ENCODE measurements at regions not wholly inside any gene's neighbourhood (a gene's known extent, or its start where the extent isn't known, plus 50 kb on each side); places are given as distances from the start of the nearest gene placed in this dataset.

GRCh38 chr1:14253676-14254075 is 344.8 kb upstream of the KAZN start:
- Mint-ChIP-seq H3K4me1 (ENCODE audit: insufficient read depth, unreplicated experiment) (peaks cover 11% of the 10 kb centered on the region), H3K27ac (ENCODE audit: low read depth, unreplicated experiment) (no peak overlapping the region), H3K9me3 (ENCODE audit: unreplicated experiment) (no peaks in the 10 kb centered on the region), H3K36me3 (ENCODE audit: insufficient read depth, unreplicated experiment) (no peaks in the 10 kb centered on the region), H3K27me3 (ENCODE audit: insufficient read depth, unreplicated experiment) (no peaks in the 10 kb centered on the region), H3K4me3 (ENCODE audit: unreplicated experiment) (no peak overlapping the region)
- TF ChIP-seq CTCF (IDR thresholded peaks at IDR 0.05; ENCODE audit: unreplicated experiment): no peak
- intact Hi-C loops (cut with micrococcal nuclease): no loop called here
- ChIA-PET CTCF (no interaction called here), POLR2A (no interaction called here)
- BruUV-seq (replicated peaks): no TSS peak
- DNase-seq (ENCODE audit: unreplicated experiment): no peak

- no peak for TF ChIP-seq CTCF (IDR thresholded peaks at IDR 0.05; ENCODE audit: unreplicated experiment)
- CTCF ChIA-PET: interaction anchor here (0.6 kb wide), 1 partner anchor 416 kb away, joined by 3 read pairs; no protein-coding TSS in a partner anchor
- POLR2A ChIA-PET: no interaction called here
- H3K9me3 Mint-ChIP-seq (ENCODE audit: unreplicated experiment): no peaks in the 10 kb centered on the region
- H3K36me3 Mint-ChIP-seq (ENCODE audit: insufficient read depth, unreplicated experiment): no peaks in the 10 kb centered on the region
- H3K4me1 Mint-ChIP-seq (ENCODE audit: insufficient read depth, unreplicated experiment): peaks cover 11% of the 10 kb centered on the region
- no peak overlapping the region for H3K4me3 Mint-ChIP-seq (ENCODE audit: unreplicated experiment)
- intact Hi-C loops (cut with micrococcal nuclease): no loop called here
- BruUV-seq (replicated peaks): no TSS peak
- no peaks in the 10 kb centered on the region for H3K27me3 Mint-ChIP-seq (ENCODE audit: insufficient read depth, unreplicated experiment)
- no peak overlapping the region for H3K27ac Mint-ChIP-seq (ENCODE audit: low read depth, unreplicated experiment)
- DNase-seq (ENCODE audit: unreplicated experiment): no peak
These were observed 344.2 kb upstream of the KAZN start for GRCh38 chr1:14254251-14254650.

GRCh38 chr1:14255233-14255632 is 343.3 kb upstream of the KAZN start:
- Mint-ChIP-seq H3K27me3 (ENCODE audit: insufficient read depth, unreplicated experiment) (no peaks in the 10 kb centered on the region), H3K27ac (ENCODE audit: low read depth, unreplicated experiment) (no peak overlapping the region), H3K4me1 (ENCODE audit: insufficient read depth, unreplicated experiment) (peaks cover 11% of the 10 kb centered on the region), H3K36me3 (ENCODE audit: insufficient read depth, unreplicated experiment) (no peaks in the 10 kb centered on the region), H3K4me3 (ENCODE audit: unreplicated experiment) (no peak overlapping the region), H3K9me3 (ENCODE audit: unreplicated experiment) (no peaks in the 10 kb centered on the region)
- BruUV-seq (replicated peaks): no TSS peak
- no peak for TF ChIP-seq CTCF (IDR thresholded peaks at IDR 0.05; ENCODE audit: unreplicated experiment)
- no peak for DNase-seq (ENCODE audit: unreplicated experiment)
- POLR2A ChIA-PET: no interaction called here
- CTCF ChIA-PET: interaction anchor here (0.6 kb wide), 1 partner anchor 1963 kb away, joined by 3 read pairs; no protein-coding TSS in a partner anchor
- intact Hi-C loops (cut with micrococcal nuclease): no loop called here

GRCh38 chr1:14255711-14256110 is 342.8 kb upstream of the KAZN start:
- no peaks in the 10 kb centered on the region for H3K36me3 Mint-ChIP-seq (ENCODE audit: insufficient read depth, unreplicated experiment)
- intact Hi-C loops (cut with micrococcal nuclease): no loop called here
- TF ChIP-seq CTCF (IDR thresholded peaks at IDR 0.05; ENCODE audit: unreplicated experiment): no peak
- H3K27me3 Mint-ChIP-seq (ENCODE audit: insufficient read depth, unreplicated experiment): no peaks in the 10 kb centered on the region
- H3K4me3 Mint-ChIP-seq (ENCODE audit: unreplicated experiment): no peak overlapping the region
- no TSS peak for BruUV-seq (replicated peaks)
- DNase-seq (ENCODE audit: unreplicated experiment): peak; percentile 6
- ChIA-PET CTCF (no interaction called here), POLR2A (no interaction called here)
- no peaks in the 10 kb centered on the region for H3K9me3 Mint-ChIP-seq (ENCODE audit: unreplicated experiment)
- no peak overlapping the region for H3K27ac Mint-ChIP-seq (ENCODE audit: low read depth, unreplicated experiment)
- peaks cover 11% of the 10 kb centered on the region for H3K4me1 Mint-ChIP-seq (ENCODE audit: insufficient read depth, unreplicated experiment)

All from MCF 10A (cell line).